ENCODE measurements at regions not wholly inside any gene's neighbourhood (a gene's known extent, or its start where the extent isn't known, plus 50 kb on each side); places are given as distances from the start of the nearest gene placed in this dataset.

- Mint-ChIP-seq H3K4me1 (no peaks in the 10 kb centered on the region), H3K27ac (no peak overlapping the region), H3K4me3 (no peak overlapping the region), H3K27me3 (ENCODE audit: insufficient read depth, low read depth, poor library complexity) (no peaks in the 10 kb centered on the region), H3K36me3 (ENCODE audit: low read depth) (peaks cover 12% of the 10 kb centered on the region), H3K9me3 (no peaks in the 10 kb centered on the region; the same call in 2 of the 3 replicates)
- Histone ChIP-seq H2AFZ (no peak overlapping the region), H3K4me1 (ENCODE audit: insufficient read depth) (0 out of 2 replicates have a peak, but pooled peaks cover 6% of the 10 kb centered on the region), H3K27me3 (ENCODE audit: insufficient read depth) (no peaks in the 10 kb centered on the region), H3F3A (replicated peaks; ENCODE audit: low read depth) (no peaks in the 10 kb centered on the region), H3K36me3 (ENCODE audit: insufficient read depth) (no peaks in the 10 kb centered on the region), H3K27ac (ENCODE audit: low read depth) (no peak overlapping the region), H3K4me3 (no peak overlapping the region), H3K4me2 (no peak overlapping the region), H3K79me2 (replicated peaks; ENCODE audit: insufficient read depth) (no peaks in the 10 kb centered on the region), H3K9me2 (ENCODE audit: insufficient read depth) (no peaks in the 10 kb centered on the region), H4K20me1 (replicated peaks; ENCODE audit: insufficient read depth) (no peaks in the 10 kb centered on the region)
- no peak for ATAC-seq
- DNase-seq (ENCODE audit: low spot score): no peak
- no peak for TF ChIP-seq NANOG (IDR thresholded peaks at IDR 0.05; ENCODE audit: borderline replicate concordance)
- TF ChIP-seq EZH2 (IDR thresholded peaks at IDR 0.05; ENCODE audit: low read depth, unreplicated experiment): no peak
- TF ChIP-seq EZH2phosphoT487 (IDR thresholded peaks at IDR 0.05; ENCODE audit: unreplicated experiment): no peak
- TF ChIP-seq JUNB (IDR thresholded peaks at IDR 0.05; ENCODE audit: unreplicated experiment): no peak
- TF ChIP-seq ZNF114 (CRISPR knock-in tag; IDR thresholded peaks at IDR 0.05): no peak
- no peak for TF ChIP-seq ZNF331 (CRISPR knock-in tag; IDR thresholded peaks at IDR 0.05; ENCODE audit: low read depth)
- no peak for TF ChIP-seq ZNF462 (CRISPR knock-in tag; IDR thresholded peaks at IDR 0.05)
- no peak for TF ChIP-seq CREB1 (CRISPR knock-in tag; IDR thresholded peaks at IDR 0.05; ENCODE audit: low read depth)
- TF ChIP-seq STAT1 (IDR thresholded peaks at IDR 0.05; ENCODE audit: unreplicated experiment): no peak
- TF ChIP-seq REST (IDR thresholded peaks at IDR 0.05; ENCODE audit: unreplicated experiment): no peak
- no peak for TF ChIP-seq ETS1 (IDR thresholded peaks at IDR 0.05)
- TF ChIP-seq CTCF (conservative IDR thresholded peaks at IDR 0.05; ENCODE audit: low read depth in 2 of 2): no peak
- TF ChIP-seq POLR2AphosphoS5 (IDR thresholded peaks at IDR 0.05; ENCODE audit: low read depth): no peak
These were observed 72.9 kb upstream of the SPIN4 start for GRCh38 chrX:63424063-63424462.

Measured in GM23338 (cell line).